Astrocyte (in vitro differentiated cells and primary cell): ENCODE measurements at regions not wholly inside any gene's neighbourhood (a gene's known extent, or its start where the extent isn't known, plus 50 kb on each side); places are given as distances from the start of the nearest gene placed in this dataset.

Experiments used
- CTCF ChIP-seq: IDR thresholded peaks from 2 replicates; pipeline ENCODE4 v1.5.1; 2011; ENCODE audit warnings: low read depth, mild to moderate bottlenecking, inconsistent platforms, low read length, moderate library complexity; ENCODE audit not compliant: insufficient read depth
- EZH2 ChIP-seq: IDR thresholded peaks from 2 replicates; pipeline ENCODE4 v1.6.1; 2012; ENCODE audit warnings: mild to moderate bottlenecking, low read length, inconsistent platforms; ENCODE audit not compliant: insufficient read depth

- TF ChIP-seq CTCF, result no peak
- TF ChIP-seq EZH2, result no peak
Measured at GRCh38 chr13:103945836-103946235, 879.6 kb upstream of the SLC10A2 start.
